ENCODE measurements at regions not wholly inside any gene's neighbourhood (a gene's known extent, or its start where the extent isn't known, plus 50 kb on each side); places are given as distances from the start of the nearest gene placed in this dataset.
"Not testable (repeated sequence)": the region's sequence is repeated elsewhere in the genome, so short reads cannot be mapped to it uniquely, and the experiment has no call there.

- DNase-seq (ENCODE audit: low spot score) (no peak), ATAC-seq (ENCODE audit: low FRiP score) (no peak)
- TF ChIP-seq, protein P1, sequence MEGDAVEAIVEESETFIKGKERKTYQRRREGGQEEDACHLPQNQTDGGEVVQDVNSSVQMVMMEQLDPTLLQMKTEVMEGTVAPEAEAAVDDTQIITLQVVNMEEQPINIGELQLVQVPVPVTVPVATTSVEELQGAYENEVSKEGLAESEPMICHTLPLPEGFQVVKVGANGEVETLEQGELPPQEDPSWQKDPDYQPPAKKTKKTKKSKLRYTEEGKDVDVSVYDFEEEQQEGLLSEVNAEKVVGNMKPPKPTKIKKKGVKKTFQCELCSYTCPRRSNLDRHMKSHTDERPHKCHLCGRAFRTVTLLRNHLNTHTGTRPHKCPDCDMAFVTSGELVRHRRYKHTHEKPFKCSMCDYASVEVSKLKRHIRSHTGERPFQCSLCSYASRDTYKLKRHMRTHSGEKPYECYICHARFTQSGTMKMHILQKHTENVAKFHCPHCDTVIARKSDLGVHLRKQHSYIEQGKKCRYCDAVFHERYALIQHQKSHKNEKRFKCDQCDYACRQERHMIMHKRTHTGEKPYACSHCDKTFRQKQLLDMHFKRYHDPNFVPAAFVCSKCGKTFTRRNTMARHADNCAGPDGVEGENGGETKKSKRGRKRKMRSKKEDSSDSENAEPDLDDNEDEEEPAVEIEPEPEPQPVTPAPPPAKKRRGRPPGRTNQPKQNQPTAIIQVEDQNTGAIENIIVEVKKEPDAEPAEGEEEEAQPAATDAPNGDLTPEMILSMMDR (IDR thresholded peaks at IDR 0.05): no peak
Observed at GRCh38 chr12:102323799-102324198, 126.2 kb upstream of the PMCH start.

DNA sequence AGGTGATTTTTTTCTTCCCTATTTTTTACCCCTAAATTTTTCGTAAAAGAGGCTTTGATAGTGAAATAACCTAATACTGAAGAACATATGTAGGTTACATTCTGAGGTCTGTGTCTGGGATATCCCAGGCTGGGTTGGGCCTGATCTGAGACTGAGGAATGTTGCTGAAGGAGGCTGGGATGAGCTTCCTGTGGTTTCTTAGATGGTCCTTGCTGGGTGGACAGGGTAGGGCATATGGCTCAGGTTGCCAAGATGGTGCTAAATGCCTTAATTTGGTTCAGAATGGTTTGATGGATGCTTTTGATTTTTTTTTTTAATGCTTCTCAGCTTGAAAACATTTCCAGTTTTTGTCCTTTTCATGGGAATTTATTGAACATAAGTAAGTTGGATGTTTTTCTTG lies 124.6 kb upstream of the PMCH start:
- DNase-seq (ENCODE audit: low spot score) (no peak), ATAC-seq (ENCODE audit: low FRiP score) (no peak)
- TF ChIP-seq, protein P1 (IDR thresholded peaks at IDR 0.05): no peak

DNA sequence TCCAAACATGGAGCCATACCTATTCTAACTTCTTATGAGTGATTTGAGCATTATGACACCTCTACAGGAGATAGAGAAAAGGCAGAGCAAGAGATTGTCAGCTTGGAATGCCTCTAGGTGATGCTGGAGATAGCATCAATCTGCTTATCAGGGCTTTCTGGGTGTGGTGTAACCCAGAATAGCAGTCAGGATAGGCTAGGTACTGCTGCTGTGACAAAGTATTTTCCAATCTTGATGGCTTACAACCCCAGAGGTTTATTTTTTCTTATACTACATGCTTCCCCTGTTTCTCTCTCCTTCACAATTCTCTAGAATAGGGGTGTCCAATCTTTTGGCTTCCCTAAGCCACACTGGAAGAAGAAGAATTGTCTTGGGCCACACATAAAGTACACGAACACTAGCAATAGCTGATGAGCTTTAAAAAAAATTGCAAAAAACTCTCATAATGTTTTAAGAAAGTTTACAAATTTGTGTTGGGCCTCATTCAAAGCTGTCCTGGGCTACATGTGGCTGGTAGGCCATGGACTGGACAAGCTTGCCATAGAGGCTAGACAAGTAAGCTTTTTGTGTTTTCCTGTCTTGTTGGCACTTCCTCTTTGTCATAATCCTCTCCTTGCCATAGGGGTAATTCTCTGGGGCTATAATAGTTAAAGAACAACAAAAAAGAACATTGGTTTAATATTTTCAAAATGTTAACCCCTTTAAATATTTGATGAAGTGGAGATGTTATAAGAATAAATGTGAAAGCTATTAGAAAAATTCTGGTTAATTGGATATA lies 123.9 kb upstream of the PMCH start:
- TF ChIP-seq, protein P1 (IDR thresholded peaks at IDR 0.05): no peak
- ATAC-seq (ENCODE audit: low FRiP score) (no peak), DNase-seq (ENCODE audit: low spot score) (no peak)

DNA sequence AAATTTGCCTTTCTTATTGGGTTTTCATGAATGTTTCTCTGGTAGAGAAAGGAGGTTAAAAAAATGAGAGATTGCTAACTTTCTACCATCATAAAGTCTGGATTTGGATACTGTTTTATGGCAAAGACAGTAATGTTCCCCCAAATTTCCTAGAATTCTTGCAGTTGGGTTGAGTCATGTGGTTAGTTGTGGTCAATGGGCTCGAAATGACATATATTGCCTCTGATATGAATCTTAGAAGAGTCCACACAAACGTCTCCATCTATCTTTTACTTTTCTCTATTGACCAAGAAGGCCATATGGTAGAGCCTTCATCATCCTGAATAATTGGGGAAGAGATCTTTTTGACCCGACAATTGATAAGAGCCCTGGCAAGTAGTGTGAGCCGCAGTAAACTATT lies 119.5 kb upstream of the PMCH start:
- no peak for DNase-seq (ENCODE audit: low spot score)
- no peak for ATAC-seq (ENCODE audit: low FRiP score)
- TF ChIP-seq, protein P1 (IDR thresholded peaks at IDR 0.05): no peak

DNA sequence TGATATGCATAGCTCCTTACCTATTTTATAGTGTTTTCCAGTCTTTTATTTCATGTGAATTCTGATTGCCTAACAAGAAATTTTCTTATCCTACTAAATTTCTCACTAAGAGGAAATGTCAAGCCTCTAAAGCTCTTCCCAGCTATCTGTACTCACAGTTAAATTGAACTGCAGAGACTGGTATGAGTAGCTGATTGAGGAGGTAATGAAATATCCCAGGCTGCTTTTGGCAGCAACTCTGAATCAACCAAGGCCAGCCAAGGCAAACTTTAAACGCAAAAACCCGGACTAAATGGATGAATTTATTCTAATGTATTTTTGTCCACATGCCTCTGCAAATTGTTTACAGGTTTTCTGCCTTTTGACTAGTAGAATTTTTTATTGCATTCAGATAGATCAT lies 119.1 kb upstream of the PMCH start:
- no peak for DNase-seq (ENCODE audit: low spot score)
- ATAC-seq (ENCODE audit: low FRiP score): no peak
- TF ChIP-seq, protein P1 (IDR thresholded peaks at IDR 0.05): no peak

GRCh38 chr12:102314821-102315220 lies 117.2 kb upstream of the PMCH start:
- no peak for ATAC-seq (ENCODE audit: low FRiP score)
- TF ChIP-seq, protein P1 (IDR thresholded peaks at IDR 0.05): no peak
- no peak for DNase-seq (ENCODE audit: low spot score)

DNA sequence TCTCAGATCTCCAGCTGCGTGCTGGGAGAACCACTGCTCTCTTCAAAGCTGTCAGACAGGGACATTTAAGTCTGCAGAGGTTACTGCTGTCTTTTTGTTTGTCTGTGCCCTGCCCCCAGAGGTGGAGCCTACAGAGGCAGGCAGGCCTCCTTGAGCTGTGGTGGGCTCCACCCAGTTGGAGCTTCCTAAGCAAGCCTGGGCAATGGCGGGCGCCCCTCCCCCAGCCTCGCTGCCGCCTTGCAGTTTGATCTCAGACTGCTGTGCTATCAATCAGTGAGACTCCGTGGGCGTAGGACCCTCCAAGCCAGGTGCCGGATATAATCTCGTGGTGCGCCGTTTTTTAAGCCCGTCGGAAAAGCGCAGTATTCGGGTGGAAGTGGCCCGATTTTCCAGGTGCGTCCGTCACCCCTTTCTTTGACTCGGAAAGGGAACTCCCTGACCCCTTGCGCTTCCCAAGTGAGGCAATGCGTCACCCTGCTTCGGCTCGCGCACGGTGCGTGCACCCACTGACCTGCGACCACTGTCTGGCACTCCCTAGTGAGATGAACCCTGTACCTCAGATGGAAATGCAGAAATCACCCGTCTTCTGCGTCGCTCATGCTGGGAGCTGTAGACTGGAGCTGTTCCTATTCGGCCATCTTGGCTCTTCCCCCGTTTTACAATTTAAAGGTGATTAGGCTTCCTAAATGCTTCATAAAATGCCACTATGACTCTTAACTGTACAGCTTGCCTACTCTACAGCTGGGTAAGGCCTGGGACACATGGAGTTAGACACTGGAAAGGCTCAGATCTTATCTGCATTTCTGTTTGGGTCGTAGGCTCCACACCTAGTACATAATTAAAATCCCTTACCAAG lies 115.7 kb upstream of the PMCH start:
- ATAC-seq (ENCODE audit: low FRiP score); DNase-seq (ENCODE audit: low spot score): not testable (repeated sequence)

Measured in omental fat pad (tissue), 3 donors.